Stomach (tissue), 8 donors: ENCODE measurements at regions not wholly inside any gene's neighbourhood (a gene's known extent, or its start where the extent isn't known, plus 50 kb on each side); places are given as distances from the start of the nearest gene placed in this dataset.
"Not testable (repeated sequence)": the region's sequence is repeated elsewhere in the genome, so short reads cannot be mapped to it uniquely, and the experiment has no call there.

Experiments used
- DNase-seq, 2 donors: peaks; one replicate each; pipeline versions ENCODE4 v3.0.0 to v3.0.0-alpha.2; 2013 to 2019
- H3K27ac ChIP-seq, 5 donors: fragments of 200-600 bp in 4 of 5; sonication (generic) in 4 of 5; one replicate each; pipeline ENCODE4 v1.5.1; 2013 to 2019; ENCODE audit warnings: mild to moderate bottlenecking in 1 of 5, moderate library complexity in 1 of 5
- H3K27me3 ChIP-seq, 3 donors: fragments of 200-600 bp; sonication (generic); one replicate each; pipeline ENCODE4 v1.5.1; 2017 to 2019; ENCODE audit warnings: mixed run types in 1 of 3
- H3K36me3 ChIP-seq, 4 donors: fragments of 200-600 bp; sonication (generic); 1 replicate in 3 of 4; 2 replicates in 1 of 4; pipeline ENCODE4 v1.5.1; 2016 to 2019
- H3K4me1 ChIP-seq, 4 donors: fragments of 200-600 bp; sonication (generic); one replicate each; pipeline ENCODE4 v1.5.1; 2016 to 2019
- H3K4me3 ChIP-seq, 4 donors: fragments of 200-600 bp; sonication (generic) in 3 of 4; one replicate each; pipeline ENCODE4 v1.5.1; 2016 to 2019; ENCODE audit warnings: mild to moderate bottlenecking in 1 of 4
- H3K9me3 ChIP-seq, 4 donors: fragments of 200-600 bp; sonication (generic); one replicate each; pipeline ENCODE4 v1.5.1; 2016 to 2019
- EP300 ChIP-seq: sonication (generic); formaldehyde crosslinking; IDR thresholded peaks from one replicate; pipeline ENCODE4 v1.6.1; 2017; ENCODE audit warnings: antibody characterized with exemption
- POLR2A ChIP-seq, 4 donors: fragments of 450-650 bp; IDR thresholded peaks; one replicate each; pipeline ENCODE4 v1.6.1; 2016; ENCODE audit warnings: antibody characterized with exemption in 4 of 4, control low read depth in 2 of 4, mild to moderate bottlenecking in 1 of 4, moderate library complexity in 1 of 4
- POLR2AphosphoS5 ChIP-seq, 3 donors: sonication (generic); formaldehyde crosslinking; IDR thresholded peaks; one replicate each; pipeline ENCODE4 v1.6.1; 2016; ENCODE audit warnings: antibody characterized with exemption in 3 of 3
- WGBS, 5 donors: extraction: QIAGEN DNeasy Blood & Tissue Kit in 3 of 5; methylation state at CpG; one replicate each; pipeline versions ENCODE4 v1.1.5 to v1.1.7; 2013 to 2018; 5-methylcytosine and 5-hydroxymethylcytosine counted together
- intact Hi-C: fragments of 100-400 bp; cut with DNase I; formaldehyde crosslinking; loops from one replicate; pipeline ENCODE4 v1.15.1; 2023; ENCODE audit warnings: low total_unique reads
- TF ChIP-seq, protein P1 (sequence below), 7 experiments: fragments of 450-650 bp in 4 of 7; fragments of 200-600 bp in 3 of 7; sonication (generic) in 3 of 7; IDR thresholded peaks; one replicate each; pipeline ENCODE4 v1.5.1; 2016 to 2019; ENCODE audit warnings: antibody characterized with exemption in 7 of 7, control low read depth in 2 of 7, mild to moderate bottlenecking in 1 of 7
- donor health status: healthy with polysubstance abuse.
- donor health status: Bipolar disorder and iron deficiency.
- donor health status: healthy.

DNA sequence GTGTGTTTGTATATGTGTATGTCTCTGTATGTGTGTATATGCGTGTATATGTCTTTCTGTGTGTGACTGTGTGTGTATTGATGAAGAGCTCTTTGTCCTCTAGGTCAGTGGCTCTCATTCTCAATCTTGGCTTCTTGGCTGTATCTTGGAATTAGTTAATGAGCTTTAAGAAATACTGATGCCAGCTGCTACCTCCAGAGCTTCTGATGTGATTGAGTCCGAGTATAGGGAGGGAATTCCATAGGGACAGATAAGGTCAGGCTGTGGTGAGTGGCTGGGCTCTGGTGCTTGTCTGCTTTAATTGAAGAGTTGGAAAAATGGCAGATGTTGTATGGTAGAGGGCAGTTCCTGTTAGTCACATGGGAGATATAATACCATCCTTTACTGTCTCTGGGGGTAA, 140.1 kb downstream of the C12orf75 start:
- Histone ChIP-seq H3K36me3 (no peaks in the 10 kb centered on the region), H3K4me1 (no peaks in the 10 kb centered on the region), H3K9me3 (no peaks in the 10 kb centered on the region), H3K27ac (no peak overlapping the region), H3K27me3 (peaks cover 0 to 6% (median 0%) of the 10 kb centered on the region in 3 donors), H3K4me3 (no peak overlapping the region)
- TF ChIP-seq POLR2A (IDR thresholded peaks at IDR 0.05): no peak
- no peak for TF ChIP-seq EP300
- no peak for TF ChIP-seq POLR2AphosphoS5 (IDR thresholded peaks at IDR 0.05)
- TF ChIP-seq, protein P1, sequence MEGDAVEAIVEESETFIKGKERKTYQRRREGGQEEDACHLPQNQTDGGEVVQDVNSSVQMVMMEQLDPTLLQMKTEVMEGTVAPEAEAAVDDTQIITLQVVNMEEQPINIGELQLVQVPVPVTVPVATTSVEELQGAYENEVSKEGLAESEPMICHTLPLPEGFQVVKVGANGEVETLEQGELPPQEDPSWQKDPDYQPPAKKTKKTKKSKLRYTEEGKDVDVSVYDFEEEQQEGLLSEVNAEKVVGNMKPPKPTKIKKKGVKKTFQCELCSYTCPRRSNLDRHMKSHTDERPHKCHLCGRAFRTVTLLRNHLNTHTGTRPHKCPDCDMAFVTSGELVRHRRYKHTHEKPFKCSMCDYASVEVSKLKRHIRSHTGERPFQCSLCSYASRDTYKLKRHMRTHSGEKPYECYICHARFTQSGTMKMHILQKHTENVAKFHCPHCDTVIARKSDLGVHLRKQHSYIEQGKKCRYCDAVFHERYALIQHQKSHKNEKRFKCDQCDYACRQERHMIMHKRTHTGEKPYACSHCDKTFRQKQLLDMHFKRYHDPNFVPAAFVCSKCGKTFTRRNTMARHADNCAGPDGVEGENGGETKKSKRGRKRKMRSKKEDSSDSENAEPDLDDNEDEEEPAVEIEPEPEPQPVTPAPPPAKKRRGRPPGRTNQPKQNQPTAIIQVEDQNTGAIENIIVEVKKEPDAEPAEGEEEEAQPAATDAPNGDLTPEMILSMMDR (IDR thresholded peaks at IDR 0.05): no peak
- WGBS, 5 donors: 59 to 81% (median 70%) methylated on average over 2 of the region's 2 CpGs
- no peak for DNase-seq
- intact Hi-C loops: no loop called here

DNA sequence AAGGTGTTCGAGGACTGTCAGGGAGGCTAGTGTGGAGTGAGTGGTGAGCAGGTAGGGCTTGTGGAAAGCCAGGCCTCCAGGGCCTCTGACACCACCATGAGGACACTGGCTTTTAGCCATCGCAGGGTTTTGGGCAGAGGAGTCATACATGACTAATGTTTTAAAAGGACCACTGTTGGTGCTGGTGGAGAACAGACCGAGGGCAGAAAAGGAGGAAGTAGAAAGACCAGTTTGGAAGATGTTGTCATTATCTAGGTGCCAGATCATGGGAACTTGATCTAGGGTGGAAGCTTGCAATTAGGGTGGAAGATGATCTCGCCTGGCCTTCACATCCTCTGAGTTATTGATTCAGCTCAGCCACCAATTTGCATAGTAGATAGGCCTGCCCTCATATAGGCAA, 144.2 kb downstream of the C12orf75 start:
- 69 to 88% (median 78%) methylated on average over 4 of the region's 4 CpGs for WGBS, 5 donors
- Histone ChIP-seq H3K27ac (no peak overlapping the region), H3K4me1 (no peaks in the 10 kb centered on the region), H3K4me3 (no peak overlapping the region), H3K9me3 (no peaks in the 10 kb centered on the region), H3K27me3 (no peaks in the 10 kb centered on the region), H3K36me3 (no peaks in the 10 kb centered on the region)
- DNase-seq: no peak
- intact Hi-C loops: no loop called here
- no peak for TF ChIP-seq EP300
- no peak for TF ChIP-seq POLR2AphosphoS5 (IDR thresholded peaks at IDR 0.05)
- TF ChIP-seq POLR2A (IDR thresholded peaks at IDR 0.05): no peak
- TF ChIP-seq, protein P1 (IDR thresholded peaks at IDR 0.05): no peak

DNA sequence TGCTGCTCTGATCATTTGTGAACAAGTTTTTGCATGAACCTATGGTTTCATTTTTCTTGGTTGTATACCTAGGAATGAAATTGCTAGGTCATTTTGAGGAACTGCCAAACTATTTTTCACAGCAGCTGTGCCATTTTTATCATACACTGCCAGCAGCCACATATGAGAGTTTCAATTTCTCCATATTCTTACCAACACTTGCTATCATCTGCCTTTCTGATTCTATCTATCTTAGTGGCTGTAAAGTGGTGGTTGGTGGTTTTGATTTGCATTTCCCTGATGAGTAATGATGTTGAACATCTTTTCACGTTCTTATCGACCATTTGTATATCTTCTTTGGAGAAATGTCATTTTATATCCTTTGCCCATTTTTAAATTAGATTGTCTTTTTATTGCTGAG, 146.1 kb downstream of the C12orf75 start:
- Histone ChIP-seq H3K4me3 (no peak overlapping the region), H3K9me3 (no peaks in the 10 kb centered on the region), H3K27me3 (no peaks in the 10 kb centered on the region), H3K36me3 (no peaks in the 10 kb centered on the region), H3K4me1 (no peaks in the 10 kb centered on the region), H3K27ac (no peak overlapping the region)
- 54 to 89% (median 55%) methylated on average over 2 of the region's 2 CpGs for WGBS, 5 donors
- DNase-seq: no peak
- TF ChIP-seq EP300 (no peak), POLR2AphosphoS5 (IDR thresholded peaks at IDR 0.05) (no peak), POLR2A (IDR thresholded peaks at IDR 0.05) (no peak)
- TF ChIP-seq, protein P1 (IDR thresholded peaks at IDR 0.05): no peak
- intact Hi-C loops: no loop called here

DNA sequence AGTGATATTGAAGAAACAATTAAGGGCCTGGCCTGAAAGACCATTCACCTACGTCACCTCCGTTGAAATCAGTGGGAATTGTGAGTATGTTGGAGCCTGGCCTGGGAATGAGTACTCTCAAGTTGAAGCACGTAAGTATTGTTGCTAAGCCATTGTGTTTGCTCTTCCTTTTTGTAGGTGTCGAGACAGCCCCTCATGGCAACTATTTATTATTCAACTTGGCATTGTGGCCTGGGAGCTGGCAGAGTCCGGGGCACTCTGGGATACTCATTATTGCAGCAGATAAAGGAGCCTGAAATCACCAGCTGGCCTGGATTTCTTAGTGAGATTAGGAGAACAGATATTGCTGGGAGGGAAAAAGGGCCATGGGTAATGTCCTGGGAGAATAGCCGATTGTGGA, 147.4 kb downstream of the C12orf75 start:
- intact Hi-C loops: no loop called here
- no peak overlapping the region for H3K27ac ChIP-seq
- TF ChIP-seq EP300 (no peak), POLR2A (IDR thresholded peaks at IDR 0.05) (no peak), POLR2AphosphoS5 (IDR thresholded peaks at IDR 0.05) (no peak)
- TF ChIP-seq, protein P1 (IDR thresholded peaks at IDR 0.05): no peak
- no peak overlapping the region for H3K4me3 ChIP-seq
- H3K36me3 ChIP-seq: no peaks in the 10 kb centered on the region
- WGBS, 5 donors: 72 to 81% (median 76%) methylated on average over 6 of the region's 6 CpGs
- H3K9me3 ChIP-seq: no peaks in the 10 kb centered on the region
- DNase-seq: no peak
- H3K27me3 ChIP-seq: no peaks in the 10 kb centered on the region
- H3K4me1 ChIP-seq: no peaks in the 10 kb centered on the region

DNA sequence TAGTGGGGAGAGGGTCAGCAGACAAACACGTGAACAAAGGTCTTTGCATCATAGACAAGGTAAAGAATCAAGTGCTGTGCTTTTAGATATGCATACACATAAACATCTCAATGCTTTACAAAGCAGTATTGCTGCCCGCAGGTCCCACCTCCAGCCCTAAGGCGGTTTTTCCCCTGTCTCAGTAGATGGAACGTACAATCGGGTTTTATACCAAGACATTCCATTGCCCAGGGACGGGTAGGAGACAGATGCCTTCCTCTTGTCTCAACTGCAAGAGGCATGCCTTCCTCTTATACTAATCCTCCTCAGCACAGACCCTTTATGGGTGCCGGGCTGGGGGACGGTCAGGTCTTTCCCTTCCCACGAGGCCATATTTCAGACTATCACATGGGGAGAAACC, 148.3 kb downstream of the C12orf75 start:
- DNase-seq, H3K27ac ChIP-seq, H3K4me1 ChIP-seq, H3K27me3 ChIP-seq, H3K4me3 ChIP-seq, H3K36me3 ChIP-seq, H3K9me3 ChIP-seq, intact Hi-C loops: not testable (repeated sequence)
- 69 to 82% (median 78%) methylated on average over 8 to 9 of the region's 9 CpGs for whole genome bisulfite sequencing, 5 donors
